ENCODE measurements at regions not wholly inside any gene's neighbourhood (a gene's known extent, or its start where the extent isn't known, plus 50 kb on each side); places are given as distances from the start of the nearest gene placed in this dataset.

DNA sequence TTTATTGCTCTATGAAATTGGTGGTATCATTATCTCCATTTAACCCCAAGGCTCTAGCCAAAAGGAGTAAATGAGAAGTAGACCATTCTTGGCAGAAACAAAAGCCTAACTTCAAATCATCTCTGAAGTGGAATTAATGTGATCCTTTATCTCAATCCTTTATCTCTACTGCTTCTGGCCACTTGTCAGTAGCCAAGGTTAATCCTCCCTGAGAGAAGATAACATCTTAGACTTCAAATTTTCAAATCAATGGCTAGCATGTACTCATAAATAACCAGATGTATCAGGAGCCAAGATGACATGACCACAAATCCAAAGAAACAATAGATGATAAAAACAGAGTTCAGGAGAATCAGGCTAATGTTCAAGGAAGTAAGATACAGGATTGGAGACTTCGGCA, 123.1 kb upstream of the RASSF8 start:
- no peak for DNase-seq

DNA sequence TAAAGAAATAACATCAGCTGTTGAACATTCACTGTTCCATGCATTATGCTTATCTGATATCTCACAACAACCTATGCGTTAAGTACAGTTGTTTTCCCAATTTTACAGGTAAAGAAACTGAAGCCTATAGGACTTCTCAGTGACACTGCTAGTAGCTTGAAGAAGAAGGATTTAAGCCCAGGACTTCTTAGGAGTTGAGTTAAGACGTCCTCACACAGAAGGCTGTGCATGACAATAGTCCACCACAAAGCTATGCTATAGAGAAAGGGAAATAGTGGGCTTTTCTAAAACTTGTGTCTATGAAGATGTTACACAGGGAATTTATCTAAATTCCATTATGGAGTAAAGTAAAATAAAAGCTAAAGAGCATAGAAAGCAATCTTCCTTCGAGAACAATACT, 120.5 kb upstream of the RASSF8 start:
- DNase-seq, result no peak

DNA sequence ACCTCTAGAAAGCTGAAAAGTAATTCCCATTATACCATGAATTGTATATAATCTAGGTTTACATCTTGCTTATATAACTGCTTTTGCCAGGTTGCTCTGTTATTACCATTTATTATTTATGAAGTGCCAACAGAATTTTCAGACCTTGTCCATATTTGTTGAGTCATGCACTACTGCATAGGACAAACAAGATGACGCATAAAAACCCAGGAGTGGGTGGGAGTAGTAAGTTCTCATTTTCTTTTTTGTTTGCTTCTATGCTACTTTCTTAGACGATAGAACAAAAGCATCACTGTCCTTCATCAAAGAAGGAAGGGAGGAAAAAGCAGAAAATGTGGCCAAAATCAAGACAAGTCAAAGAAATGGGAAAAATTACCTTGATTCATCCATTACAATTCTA, 119.0 kb upstream of the RASSF8 start:
- DNase-seq, result no peak

DNA sequence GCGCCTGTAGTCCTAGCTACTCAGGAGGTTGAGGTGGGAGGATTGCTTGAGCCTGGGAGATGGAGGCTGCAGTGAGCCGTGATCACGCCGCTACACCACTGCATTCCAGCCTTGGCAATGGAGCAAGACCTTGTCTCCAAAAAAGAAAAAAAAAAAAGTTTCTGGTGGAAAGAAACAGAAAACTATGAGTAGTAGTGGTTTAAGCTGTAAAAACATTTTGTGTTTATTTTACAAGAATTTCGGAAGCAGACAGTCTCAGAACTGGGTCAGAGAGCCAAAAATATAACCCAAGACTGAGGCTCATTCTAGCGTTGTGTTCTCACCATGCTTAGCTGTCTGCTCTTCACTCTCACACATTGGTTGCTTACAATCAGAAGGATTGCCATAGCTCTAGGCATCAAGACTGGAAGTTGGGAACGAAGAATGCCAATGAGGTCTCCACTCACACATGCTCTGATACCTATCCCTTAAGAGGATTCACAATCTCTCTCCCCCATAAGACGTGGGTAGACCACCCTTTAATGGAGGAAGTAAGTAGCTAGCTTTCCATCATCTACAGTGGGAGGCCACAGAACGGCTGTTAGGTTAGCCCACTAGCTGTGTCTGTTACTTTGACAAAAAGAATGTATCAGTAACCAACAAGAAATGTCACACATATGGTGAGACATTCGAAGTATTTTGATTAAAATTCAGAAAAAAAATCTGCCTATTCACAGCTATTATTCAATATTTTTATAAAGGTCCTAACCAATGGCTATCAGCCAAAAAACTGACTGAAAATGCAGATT, 117.6 kb upstream of the RASSF8 start:
- no peak for DNase-seq

- DNase-seq, result no peak
These were observed 116.2 kb upstream of the RASSF8 start for GRCh38 chr12:25842254-25842653.

GRCh38 chr12:25843976-25844375, 114.5 kb upstream of the RASSF8 start:
- no peak for DNase-seq

DNA sequence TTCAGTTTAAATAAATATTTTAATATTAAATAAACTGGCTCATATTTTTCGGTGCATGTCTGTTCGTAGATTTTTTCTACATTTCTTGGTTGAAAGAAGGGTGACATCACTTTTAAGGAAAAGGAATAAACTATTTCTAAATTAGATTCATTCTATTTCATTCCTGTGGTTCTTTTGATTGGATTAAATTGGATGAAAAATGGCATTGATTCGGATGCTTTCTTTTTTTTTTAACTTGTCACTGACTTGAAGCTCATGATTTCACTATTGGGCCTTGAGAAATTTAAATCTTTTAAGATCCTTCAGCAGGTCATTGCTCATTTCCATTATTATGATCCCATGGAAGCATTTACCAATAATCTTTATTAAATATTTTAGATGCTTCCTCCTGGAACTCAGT, 113.1 kb upstream of the RASSF8 start:
- no peak for DNase-seq

GRCh38 chr12:25852792-25853191, 105.7 kb upstream of the RASSF8 start:
- DNase-seq, result no peak

DNA sequence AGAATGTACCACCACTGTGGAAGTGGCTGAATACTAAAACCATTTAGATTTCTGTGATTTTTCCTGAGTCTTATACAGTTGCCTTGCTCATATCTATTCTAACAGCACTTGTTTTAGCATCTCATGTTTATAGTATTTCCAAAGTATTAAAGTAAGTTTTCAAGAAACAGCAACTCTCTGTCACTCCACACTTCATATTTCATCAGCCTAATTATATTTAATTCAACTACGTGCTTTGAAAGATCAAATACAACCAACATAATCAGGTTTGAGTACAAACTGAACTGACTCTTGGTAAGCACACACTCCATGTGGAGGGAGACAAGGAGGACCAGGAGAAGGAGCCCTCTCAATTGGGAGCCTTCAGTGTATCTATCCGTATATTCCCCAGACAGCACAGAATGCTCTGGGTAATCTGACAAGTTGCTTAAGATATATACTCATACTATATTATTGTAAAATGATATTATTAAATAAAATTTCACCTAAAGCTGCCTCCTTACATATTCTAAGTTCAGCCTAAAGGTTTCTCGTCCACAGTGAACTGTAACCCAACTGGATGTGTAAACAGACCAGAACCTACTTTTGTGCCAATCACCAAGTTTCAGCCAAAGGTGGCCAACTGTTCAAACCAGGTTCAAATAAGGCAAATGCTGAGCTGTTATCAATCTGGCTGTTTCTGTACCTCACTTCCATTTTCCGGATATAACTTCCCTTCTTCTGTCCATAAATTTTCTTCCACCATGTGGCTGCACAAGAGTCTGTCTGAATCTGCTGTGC, 105.0 kb upstream of the RASSF8 start:
- DNase-seq, result no peak

DNA sequence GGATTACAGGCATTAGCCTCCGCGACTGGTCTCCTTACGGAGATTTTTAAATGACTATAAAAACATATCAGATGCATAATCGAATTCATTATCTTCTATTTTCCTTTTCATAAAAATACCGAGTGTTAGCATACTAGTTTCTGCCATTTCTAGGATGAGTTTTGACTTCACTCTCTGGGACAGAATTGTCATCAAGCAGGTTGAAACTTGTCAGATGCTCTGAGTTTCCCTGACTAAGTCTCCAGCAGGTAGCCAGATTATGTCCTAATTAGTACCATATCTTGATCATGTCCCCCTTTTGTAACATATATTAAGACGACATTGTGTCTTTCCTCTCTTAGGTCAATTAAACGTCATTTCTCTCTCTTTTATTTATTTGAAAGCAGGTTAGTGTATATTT, 103.5 kb upstream of the RASSF8 start:
- DNase-seq, result no peak

GRCh38 chr12:25855716-25856115, 102.8 kb upstream of the RASSF8 start:
- no peak for DNase-seq

DNA sequence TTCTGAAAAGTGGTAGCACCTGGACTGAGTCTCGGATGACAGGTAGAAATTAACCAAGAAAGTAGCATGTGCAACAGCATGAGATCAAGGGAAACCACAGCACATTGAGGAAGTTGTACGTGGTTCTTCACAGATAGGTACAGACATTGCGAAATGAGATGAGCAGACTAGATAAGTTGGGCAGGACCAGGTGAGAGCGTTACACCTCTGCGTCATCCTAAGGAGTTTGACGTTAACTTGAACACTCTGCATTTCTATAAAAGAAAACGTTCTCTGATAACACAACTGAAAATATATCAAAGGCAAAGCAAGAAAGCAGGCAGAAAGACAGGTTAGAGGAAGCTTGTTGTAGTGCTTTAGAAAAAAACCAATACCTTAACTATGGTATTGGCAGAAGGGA, 98.5 kb upstream of the RASSF8 start:
- DNase-seq, result no peak

DNA sequence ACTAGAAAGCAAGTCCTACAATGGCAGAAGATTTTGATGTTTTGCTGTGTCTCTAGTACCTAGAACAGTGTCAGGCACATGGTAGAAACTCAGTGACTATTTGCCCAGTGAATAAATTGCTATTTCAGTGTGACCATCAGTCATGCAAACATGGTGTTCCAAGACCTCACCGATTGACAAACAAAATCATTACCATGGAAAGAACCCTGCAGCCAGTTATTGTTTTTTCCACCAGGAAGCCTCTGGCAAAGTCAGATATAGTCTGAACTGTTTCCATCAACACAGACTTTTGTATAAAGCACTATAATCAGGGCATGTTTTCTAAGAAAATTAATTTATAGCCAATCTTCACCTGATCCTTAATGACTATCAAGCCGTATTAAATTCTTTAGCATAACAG, 97.3 kb upstream of the RASSF8 start:
- no peak for DNase-seq

- DNase-seq, result no peak
These were observed 93.9 kb upstream of the RASSF8 start for GRCh38 chr12:25864306-25865276.

DNA sequence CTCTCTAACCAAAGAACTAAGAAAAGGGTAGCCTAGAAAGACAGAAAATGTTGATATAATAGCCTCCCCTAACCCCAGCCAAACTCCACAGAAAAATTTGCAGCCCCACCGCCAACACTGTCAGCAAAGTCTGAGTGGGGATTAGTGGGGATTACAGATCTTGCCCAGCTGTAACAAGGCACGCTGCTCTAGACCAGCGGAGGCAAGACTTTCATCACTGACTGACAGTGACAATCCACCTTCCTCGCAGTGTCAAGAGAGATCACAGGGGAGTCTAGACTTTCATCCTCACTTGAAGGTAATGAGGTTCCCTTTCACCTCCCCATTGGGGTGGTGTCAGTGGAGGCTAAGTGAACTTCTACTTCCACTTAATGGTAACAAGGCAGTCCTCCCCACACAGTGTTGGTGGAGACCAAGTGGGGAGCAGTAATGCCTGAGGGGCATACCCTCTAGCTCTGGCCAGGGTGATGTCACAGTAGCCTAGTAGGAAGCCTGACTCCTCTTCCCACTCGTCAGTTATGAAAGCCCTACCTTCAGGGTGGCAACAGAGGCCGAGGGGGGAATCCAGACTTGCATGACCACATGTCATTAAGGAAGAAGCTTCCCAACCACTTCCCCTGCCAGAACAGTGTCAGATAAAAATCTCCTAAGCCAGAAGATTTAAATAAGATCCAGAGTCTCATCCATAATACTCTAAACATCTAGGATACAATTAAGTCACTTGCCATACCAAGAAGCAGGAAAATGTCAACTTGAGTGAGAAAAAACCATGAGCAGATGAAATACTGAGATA, 91.7 kb upstream of the RASSF8 start:
- no peak for DNase-seq

DNA sequence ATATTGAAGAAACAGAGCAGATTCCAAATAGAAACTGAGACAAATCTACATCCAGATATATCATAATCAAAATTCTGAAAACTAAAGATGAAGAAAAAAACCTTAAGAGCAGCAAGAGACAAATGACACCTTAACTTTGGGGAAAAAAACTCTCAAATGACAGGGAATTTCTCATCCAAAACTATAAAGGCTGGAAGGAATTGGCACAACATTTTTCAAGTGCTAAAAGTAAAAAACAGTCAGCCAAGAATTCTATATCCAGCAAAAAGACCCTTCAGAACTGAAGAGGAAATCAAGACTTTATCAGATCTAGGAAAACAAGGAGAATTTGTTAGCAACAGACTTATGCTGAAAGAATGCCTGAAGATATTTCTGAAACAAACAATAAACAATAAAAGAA, 90.3 kb upstream of the RASSF8 start:
- no peak for DNase-seq

DNA sequence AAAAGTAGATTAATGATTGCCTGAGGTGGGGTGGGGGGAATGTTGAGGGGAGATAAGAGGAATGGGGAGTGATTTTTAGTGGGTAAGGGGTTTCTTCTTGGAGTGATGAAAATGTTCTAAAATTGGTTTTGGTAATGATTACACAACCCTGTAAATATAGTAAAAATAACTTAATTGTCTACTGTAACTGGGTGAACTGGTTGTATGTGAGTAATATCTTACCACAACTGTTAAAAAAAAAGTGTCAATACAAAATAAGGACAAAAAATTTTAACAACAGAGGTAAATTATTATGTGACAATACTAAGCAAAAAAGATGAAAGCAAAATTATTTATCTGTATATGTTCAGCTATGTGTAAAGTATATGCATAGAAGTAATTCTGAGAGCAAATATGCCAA, 86.3 kb upstream of the RASSF8 start:
- DNase-seq, result no peak

- no peak for DNase-seq
These were observed 82.8 kb upstream of the RASSF8 start for GRCh38 chr12:25875661-25876060.

- no peak for DNase-seq
These were observed 82.0 kb upstream of the RASSF8 start for GRCh38 chr12:25876383-25877045.

DNA sequence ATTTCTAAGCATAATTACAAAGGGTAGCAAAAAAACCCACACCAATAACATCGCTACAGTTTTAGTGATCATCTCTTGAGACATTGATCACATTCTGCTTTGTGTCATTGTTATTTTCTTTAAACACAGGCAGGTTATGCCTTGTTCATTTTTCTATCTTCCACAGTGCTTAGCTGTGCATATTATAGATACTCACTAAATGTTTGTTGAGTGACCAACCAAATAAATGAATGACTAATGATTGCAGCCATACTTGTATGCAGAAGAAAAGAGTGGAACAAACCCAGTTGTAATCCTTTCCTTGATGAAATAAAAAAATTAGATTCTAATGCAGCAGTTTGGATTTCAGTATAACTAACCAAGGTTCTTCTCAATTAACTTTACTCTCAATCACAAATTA, 81.0 kb upstream of the RASSF8 start:
- DNase-seq, result no peak

GRCh38 chr12:25882266-25882665, 76.2 kb upstream of the RASSF8 start:
- DNase-seq, result no peak

Data from bone marrow (tissue), 2 donors.